ENCODE measurements at regions not wholly inside any gene's neighbourhood (a gene's known extent, or its start where the extent isn't known, plus 50 kb on each side); places are given as distances from the start of the nearest gene placed in this dataset.

DNA sequence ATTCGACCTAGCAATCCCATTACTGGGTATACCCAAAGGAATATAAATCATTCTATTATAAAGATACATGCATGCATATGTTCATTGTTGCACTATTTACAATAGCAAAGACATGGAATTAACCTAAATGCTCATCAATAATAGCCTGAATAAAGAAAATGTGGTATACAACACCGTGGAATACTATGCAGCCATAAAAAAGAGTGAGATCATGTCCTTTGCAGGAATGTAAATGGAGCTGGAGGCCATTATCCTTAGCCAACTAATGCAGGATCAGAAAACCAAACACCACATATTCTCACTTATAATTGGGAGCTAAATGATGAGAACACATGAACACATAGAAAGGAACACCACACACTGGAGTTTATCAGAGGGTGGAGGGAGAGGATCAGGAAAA, 69.5 kb upstream of the TNR start:
- no peaks in the 10 kb centered on the region for H3K27me3 ChIP-seq
- no peak for DNase-seq
- TF ChIP-seq, protein P1, sequence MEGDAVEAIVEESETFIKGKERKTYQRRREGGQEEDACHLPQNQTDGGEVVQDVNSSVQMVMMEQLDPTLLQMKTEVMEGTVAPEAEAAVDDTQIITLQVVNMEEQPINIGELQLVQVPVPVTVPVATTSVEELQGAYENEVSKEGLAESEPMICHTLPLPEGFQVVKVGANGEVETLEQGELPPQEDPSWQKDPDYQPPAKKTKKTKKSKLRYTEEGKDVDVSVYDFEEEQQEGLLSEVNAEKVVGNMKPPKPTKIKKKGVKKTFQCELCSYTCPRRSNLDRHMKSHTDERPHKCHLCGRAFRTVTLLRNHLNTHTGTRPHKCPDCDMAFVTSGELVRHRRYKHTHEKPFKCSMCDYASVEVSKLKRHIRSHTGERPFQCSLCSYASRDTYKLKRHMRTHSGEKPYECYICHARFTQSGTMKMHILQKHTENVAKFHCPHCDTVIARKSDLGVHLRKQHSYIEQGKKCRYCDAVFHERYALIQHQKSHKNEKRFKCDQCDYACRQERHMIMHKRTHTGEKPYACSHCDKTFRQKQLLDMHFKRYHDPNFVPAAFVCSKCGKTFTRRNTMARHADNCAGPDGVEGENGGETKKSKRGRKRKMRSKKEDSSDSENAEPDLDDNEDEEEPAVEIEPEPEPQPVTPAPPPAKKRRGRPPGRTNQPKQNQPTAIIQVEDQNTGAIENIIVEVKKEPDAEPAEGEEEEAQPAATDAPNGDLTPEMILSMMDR (IDR thresholded peaks at IDR 0.05) = no peak
- TF ChIP-seq POLR2A (IDR thresholded peaks at IDR 0.05) = no peak

DNA sequence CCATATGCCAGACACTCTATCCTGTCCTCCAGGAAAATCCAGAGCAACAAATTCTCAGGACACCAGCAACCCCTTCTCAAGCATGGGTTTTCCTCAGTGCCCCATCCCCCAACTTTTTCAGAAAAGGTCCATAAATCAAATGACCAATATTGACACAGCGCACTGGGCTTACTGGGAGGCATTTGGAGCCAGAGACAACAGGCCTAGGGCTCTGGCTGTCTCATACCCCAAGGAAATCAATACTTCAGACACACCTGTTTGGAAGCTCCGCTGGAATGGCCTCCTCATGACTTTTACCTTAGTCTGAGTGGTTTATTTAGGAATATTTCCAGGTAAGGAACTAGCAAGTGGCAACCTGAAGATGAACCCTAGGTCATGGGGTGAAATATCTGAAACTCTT, 66.9 kb upstream of the TNR start:
- Histone ChIP-seq H3K4me3 (no peak overlapping the region), H3K36me3 (no peaks in the 10 kb centered on the region), H3K4me1 (no peaks in the 10 kb centered on the region), H3K27me3 (no peaks in the 10 kb centered on the region), H3K27ac (no peak overlapping the region), H3K9me3 (no peaks in the 10 kb centered on the region)
- DNase-seq = no peak
- intact Hi-C loops (cut with DNase I; ENCODE audit: low total_unique reads) = no loop called here
- TF ChIP-seq, protein P1 (IDR thresholded peaks at IDR 0.05) = no peak

More for the DNA sequence above, 69.5 kb upstream of the TNR start:
- no peak overlapping the region for H3K4me3 ChIP-seq
- no peaks in the 10 kb centered on the region for H3K9me3 ChIP-seq
- intact Hi-C loops (cut with DNase I; ENCODE audit: low total_unique reads) = no loop called here
- H3K27ac ChIP-seq = no peak overlapping the region
- no peaks in the 10 kb centered on the region for H3K4me1 ChIP-seq
- no peaks in the 10 kb centered on the region for H3K36me3 ChIP-seq

DNA sequence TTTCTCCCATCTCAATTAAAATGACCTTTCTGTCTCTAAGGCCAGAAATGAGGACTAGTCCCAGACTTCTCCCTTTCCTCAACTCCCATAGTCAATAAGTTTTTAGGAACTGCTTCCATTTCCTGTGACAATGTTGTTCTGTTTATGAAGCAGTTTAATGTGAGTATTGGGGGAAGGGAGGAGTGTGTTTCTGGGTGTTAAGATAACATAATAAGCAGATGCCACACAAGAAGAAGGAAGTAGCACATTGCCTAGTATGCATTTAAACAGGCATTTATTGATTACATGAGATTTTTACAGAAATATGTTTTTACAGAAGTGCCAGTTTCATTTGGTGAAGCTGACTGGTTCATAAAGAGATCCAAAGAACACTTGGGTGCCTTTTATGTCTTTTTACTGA, 65.6 kb upstream of the TNR start:
- TF ChIP-seq, protein P1 (IDR thresholded peaks at IDR 0.05) = no peak
- no peak for TF ChIP-seq POLR2A (IDR thresholded peaks at IDR 0.05)
- no peak for DNase-seq

DNA sequence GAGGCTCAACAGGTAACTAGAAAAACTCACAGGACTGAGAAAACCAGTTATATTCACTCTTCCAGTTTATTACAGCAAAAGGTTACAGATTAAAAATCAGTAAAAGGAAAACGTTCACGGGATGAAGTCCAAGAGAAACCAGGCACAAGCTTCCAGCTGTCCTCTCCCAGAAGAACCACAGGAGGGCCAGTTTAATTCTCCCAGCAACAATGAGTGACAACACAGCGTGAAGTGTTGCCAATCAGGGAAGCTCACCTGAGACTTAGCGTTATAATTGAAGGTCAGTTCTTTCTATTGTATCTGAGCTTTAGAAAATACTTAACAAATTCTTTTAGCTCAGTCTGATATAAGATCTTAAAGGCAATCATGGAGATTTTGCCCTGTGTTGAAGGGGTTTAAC, 65.2 kb upstream of the TNR start:
- intact Hi-C loops (cut with DNase I; ENCODE audit: low total_unique reads) = no loop called here
- TF ChIP-seq POLR2A (IDR thresholded peaks at IDR 0.05) = no peak
- TF ChIP-seq, protein P1 (IDR thresholded peaks at IDR 0.05) = no peak
- no peaks in the 10 kb centered on the region for H3K9me3 ChIP-seq
- H3K4me3 ChIP-seq = no peak overlapping the region
- no peak for DNase-seq
- no peaks in the 10 kb centered on the region for H3K36me3 ChIP-seq
- no peaks in the 10 kb centered on the region for H3K27me3 ChIP-seq
- no peaks in the 10 kb centered on the region for H3K4me1 ChIP-seq
- no peak overlapping the region for H3K27ac ChIP-seq

More for the DNA sequence above, 65.6 kb upstream of the TNR start:
- intact Hi-C loops (cut with DNase I; ENCODE audit: low total_unique reads) = no loop called here
- Histone ChIP-seq H3K4me3 (no peak overlapping the region), H3K9me3 (no peaks in the 10 kb centered on the region), H3K27me3 (no peaks in the 10 kb centered on the region), H3K27ac (no peak overlapping the region), H3K36me3 (no peaks in the 10 kb centered on the region), H3K4me1 (no peaks in the 10 kb centered on the region)

DNA sequence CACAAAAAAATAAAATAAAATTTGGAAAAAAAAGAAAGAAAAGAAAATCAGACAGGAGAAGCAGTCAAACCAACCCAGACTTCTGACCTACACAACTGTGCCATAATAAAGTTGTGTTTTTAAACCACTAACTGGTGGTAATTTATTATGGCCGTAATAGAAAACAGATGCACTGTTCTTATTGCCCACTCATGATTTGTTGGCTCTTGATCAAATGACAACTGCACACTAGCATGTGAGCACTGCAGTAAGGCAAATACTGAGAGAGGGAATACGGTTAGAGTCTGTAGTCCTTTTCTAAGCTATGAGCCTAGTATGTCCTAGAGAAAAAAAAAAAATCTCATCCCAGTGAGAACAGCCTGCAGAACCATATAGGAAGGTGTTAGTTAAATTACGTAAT, 61.2 kb upstream of the TNR start:
- H3K27me3 ChIP-seq = no peaks in the 10 kb centered on the region

More for the DNA sequence above, 61.2 kb upstream of the TNR start:
- Histone ChIP-seq H3K36me3 (no peaks in the 10 kb centered on the region), H3K9me3 (no peaks in the 10 kb centered on the region), H3K27ac (no peak overlapping the region), H3K4me1 (no peaks in the 10 kb centered on the region), H3K4me3 (no peak overlapping the region)
- intact Hi-C loops (cut with DNase I; ENCODE audit: low total_unique reads) = no loop called here
- no peak for DNase-seq
- no peak for TF ChIP-seq POLR2A (IDR thresholded peaks at IDR 0.05)
- TF ChIP-seq, protein P1 (IDR thresholded peaks at IDR 0.05) = no peak
